IPS DF 19.7 (cell line): ENCODE measurements at regions not wholly inside any gene's neighbourhood (a gene's known extent, or its start where the extent isn't known, plus 50 kb on each side); places are given as distances from the start of the nearest gene placed in this dataset.
A peak's percentile ranks its signal among the peaks of the same experiment; 100 is the strongest.

Experiments
- DNase-seq: peaks from one replicate; pipeline ENCODE4 v3.0.0-alpha.2; 2013; ENCODE audit warnings: low read depth, low spot score

DNA sequence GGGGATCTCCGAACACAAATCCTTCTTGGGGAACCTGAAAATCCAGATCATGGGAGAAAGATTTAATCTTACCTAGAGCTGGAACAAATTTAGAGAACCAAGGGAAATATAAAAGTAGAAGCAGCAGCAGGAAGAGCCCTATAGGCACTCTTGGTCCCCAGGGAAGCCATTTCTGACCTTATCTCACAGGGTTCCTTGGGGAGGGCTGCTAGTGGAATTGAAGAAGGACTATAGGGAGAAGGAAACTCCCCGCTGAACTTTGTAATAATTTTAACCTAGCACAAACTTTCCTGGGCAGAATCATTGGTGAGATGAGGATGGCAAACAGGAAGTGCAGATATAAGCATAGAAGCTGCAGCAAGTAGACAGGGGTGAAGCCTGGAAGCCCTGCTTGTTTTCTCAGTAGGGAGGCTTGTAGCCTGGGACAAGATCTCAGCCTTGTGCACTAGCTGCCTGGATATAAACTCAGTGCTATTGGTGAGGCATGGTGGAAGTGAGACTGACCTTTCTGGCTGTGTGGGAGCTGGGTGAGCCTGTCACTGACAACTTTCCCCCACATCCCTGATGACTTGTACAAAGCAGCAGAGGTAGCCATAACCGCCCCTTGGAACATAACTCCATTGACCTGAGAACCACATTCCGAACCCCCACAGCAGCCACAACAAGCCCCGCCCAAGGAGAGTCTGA, 343.0 kb upstream of the TGFBR2 start:
- DNase-seq: no peak

DNA sequence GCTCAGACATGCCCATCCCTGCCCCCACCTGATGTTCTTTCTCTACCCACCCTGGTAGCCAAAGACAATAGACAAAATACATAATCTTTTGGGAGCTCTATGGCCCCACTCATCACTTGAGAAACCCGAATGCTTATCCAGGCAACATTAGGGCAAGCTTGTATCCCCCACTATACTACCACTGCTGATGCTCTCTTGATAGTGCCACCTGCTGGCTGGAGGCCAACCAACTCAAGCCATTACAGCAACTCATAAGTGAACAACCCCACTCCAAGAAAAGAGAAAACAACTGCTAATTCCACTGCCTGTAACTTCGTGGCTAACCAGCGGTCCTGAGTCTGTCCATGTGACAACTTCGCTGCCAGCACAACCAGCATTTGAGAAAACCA, 342.5 kb upstream of the TGFBR2 start:
- DNase-seq: no peak

DNA sequence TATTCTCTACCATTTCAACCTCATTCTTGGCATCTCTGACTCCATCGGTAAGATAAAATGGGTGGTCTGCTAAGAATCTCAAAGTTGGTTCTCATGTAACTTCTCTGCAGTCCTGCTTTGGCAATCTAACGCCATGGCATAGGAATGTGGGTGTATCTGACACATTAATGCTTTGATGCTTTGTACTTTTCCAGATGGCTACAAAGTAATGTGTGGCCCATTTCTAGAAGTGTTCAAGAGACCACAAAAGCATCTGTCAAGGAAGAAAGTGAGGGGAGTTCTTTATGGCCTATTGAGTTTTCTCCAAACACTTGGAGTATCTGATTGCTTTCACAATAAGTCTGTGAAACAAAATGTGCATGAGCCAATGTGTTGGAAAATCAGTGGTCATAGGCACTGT, 339.9 kb upstream of the TGFBR2 start:
- DNase-seq: no peak

DNA sequence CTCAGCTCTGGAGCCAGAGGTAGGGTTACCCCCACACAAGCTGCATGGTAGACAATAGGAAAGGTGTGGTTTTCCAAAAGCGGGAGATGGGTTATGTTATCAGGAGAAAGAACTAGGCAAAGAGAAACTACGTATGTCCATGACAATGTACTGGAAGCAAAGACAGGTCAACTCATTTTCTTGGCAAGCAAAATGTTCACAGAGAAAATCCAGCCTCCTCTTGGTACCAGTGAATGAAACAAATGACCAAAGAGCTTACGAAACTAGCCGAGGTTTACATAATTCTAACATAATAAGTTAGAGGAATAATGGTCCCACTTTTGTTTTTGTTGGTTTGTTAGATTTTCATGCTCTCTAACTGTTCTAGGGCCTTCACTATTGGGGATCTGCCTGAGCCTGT, 338.1 kb upstream of the TGFBR2 start:
- DNase-seq: no peak

DNA sequence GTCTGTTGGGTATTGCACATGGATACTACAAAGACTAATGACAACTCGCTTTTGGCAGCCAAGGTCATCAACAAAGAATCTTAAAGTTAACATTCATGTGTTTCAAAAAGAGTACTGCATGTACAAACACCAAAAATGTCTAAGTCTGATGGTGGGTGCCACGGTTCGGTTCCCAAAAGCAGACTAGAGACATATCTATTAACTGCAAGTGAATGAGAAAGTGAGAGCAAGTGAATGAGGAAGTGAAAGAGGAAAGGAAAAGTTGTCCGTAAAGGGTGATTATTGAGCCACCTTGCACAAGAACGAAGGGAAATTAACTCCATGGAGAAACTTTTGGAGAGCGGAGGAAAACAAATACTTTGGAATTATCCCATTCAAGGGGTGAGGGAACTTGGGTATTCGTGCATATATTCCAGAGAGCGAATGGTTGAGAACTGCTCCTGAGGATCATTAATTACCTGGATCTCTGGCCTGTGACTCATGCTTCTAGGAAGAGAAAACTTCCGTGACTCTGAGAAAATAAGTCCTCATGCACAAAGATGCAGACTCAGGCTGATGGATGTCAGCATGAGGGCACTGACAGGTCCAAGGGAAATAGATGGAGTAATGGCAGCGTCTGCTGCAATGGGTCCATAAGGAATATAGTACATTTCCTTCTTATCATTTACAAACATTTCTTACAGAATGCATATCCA, 336.5 kb upstream of the TGFBR2 start:
- DNase-seq: no peak

DNA sequence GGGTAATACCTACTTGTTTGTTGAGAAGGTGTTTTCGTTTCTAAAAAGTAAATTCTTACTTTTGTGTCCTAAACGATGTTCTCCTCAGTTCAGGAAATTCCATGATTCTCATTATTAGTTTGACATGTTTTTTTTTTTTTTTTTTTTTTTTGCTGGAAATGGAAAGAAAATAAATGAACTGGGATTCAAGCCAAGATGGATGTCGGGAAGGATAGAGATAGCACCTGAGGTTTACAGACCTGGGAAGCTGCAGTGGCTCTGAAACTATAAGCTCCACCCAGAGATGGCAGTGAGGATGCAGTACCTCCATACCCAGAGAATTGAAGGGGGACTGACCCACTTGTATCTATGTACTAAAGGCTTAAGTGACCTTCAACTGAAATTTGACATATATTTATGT, 334.6 kb upstream of the TGFBR2 start:
- DNase-seq: no peak

DNA sequence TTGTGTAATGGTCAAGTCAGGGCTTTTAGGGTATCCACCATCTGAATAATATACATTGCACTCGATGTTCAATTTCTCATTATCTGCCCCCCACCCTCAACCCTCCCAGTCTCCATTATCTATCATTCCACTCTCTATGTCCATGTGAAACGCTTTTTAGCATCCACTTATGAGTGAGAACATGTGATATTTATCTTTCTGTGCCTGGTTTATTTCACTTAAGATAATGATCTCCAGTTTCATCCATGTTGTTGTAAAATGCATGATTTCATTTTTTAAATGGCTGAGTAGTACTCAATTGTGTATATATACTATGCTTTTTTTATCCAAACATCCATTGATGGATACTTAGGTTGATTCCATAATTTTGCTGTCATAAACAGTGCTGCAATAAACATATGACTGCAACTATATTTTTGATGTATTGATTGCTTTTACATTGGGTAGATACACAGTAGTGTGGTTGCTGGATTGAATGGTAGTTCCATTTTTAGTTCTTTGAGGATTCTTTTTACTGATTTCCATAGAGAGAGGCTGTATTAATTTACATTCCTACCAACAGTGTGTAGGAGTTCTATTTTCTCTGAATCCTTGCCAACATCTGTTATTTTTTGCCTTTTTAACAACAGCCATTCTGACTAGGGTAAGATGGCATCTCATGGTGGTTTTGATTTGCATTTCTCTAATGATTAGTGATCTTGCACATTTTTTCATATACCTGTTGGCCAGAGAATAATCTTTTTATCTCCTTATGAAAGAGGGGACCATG, 332.9 kb upstream of the TGFBR2 start:
- DNase-seq: no peak

DNA sequence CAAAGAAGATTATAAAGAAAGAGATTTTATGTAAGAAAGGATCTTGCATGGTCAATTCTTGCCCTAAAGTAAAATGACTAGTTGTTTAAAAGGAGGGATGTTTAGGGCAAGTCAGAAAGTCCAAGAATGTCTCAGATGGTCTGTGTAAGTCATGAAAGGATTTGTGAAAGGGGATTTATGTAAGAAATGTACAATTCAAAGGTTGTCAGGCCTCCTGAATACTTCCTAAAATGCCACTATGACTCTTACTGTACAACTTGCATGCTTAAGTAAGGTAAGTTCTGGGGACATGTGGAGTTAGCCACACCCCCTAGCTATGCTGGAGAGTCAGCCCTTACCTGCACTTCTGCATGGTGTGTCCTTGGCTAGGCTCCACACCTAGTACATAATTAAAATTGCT, 328.9 kb upstream of the TGFBR2 start:
- DNase-seq: no peak

DNA sequence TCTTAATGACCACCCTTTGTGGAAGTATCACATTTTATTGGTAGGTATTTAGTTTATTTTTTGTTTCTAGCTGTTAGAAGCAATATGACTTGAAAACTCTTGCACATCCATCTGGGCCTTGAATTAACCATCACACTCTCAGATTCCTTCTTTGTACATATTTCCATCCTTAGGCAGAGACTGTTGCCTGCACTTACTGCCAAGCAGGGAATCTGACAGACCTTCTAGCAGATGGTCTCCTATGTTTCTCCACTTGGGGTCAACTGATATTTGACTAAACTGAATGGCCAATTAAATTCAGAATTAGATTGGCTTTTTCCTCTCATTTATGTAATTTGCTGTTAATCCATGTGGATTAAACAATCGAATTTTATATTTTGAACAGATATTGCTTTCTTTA, 324.9 kb upstream of the TGFBR2 start:
- no peak for DNase-seq

DNA sequence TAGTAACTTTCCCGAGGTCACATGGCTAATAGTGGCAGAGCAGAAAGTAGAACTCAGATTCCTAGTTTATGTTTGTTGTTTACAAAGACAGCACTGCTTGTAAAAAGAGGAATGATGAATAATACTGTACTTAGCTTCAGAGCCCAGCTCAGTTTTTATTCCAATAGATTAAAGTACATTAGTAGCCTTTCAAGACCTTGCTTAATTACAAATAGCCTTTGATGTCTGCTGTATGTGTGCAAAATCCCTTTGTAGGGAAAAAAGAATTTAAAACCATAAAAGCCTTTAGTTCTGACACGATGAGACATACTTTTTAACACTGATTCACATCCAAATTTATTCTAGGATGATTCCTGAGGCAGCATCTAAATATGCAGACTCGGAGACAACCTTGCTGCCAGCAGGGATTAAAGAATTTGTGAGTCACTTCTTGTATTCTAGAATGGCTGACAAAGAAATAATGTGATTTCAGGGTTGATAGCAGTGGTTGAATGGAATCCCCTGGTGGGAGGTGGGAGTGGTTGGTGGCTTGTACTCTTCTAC, 324.2 kb upstream of the TGFBR2 start:
- peak; percentile 52 for DNase-seq

DNA sequence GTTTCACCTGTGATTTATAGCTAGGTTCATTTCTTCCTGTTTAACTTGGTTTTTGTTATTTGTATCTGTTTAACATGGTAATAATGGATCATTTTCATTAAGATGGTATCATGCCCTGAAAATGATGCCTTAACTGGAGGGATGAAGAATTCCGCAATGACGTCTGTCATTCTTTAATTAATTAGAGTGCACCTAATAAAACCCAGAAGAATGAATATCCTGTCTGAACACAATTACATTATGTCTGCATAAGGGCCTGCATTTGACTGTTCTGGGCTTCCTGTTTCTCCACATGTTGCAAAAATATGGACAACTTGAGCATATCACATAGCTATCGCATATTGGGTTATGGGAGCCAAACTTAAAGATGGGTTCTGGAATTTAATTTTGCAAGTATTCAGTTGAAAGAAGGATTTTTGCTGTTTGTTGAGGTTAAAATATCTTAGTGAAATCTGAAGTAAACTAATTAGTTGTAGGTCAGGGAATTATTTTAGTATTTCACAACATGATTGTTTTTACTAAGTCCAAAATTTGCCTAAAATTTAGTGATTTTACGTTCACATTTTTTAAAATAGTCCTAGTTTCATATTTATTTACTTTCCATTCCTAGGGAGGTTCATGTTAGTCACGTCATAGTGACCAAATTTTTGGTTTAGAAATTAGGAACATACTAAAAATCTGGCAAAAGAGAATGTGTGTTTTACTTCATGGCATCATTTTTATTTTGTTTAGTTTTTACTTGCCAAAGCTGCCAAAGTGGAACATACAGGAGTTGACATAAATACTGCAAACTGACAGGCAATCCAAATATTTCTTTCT, 321.0 kb upstream of the TGFBR2 start:
- no peak for DNase-seq

DNA sequence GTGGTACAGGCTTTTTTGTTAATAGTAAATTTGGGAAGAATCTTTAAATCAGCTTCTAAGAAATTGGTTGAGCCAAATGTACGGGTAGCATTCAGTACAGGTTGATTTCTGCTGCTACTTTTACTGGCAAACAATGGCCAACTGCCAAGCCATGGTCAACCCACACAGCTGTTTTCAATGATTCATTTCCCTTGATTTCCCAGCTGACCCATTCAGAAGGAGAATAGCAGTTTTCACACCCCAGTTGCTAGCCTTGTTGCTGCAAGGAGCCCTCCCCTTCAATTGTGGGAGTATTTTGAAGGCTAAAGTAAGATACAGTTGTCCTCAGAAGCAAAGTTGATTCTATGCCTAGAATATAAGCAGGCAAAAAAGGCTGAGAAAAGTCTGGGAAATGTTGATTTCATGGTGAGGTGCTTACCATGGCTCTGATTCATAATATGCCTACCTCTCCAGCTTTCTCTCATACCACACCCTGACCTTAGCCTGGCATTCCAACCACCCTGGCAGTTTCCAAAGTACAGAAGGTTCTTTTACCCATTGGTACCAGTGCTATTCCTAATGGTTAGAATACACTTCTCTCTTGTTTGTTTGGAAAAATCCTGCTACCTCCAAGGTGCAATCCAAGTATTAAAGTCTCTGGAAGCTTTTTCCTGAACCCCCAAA, 320.3 kb upstream of the TGFBR2 start:
- no peak for DNase-seq

DNA sequence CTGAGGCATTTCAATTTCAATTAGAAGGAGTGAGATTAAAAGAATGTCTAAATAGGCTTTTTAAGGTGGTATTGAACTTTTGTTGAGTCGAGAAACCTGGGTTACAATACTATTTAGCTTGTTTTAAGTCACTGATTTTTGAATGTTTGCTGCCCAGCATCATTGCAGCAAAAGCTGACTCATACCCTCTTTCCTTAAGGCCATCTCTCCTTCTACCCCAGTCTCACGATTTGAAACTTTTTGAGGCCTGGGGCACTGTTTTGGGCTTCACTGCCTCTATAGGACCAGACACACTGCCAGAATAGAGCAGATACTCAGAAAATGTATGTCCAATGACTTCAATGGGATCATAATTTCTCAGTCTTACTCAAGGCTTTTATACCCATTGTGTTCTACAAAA, 319.6 kb upstream of the TGFBR2 start:
- DNase-seq: no peak

DNA sequence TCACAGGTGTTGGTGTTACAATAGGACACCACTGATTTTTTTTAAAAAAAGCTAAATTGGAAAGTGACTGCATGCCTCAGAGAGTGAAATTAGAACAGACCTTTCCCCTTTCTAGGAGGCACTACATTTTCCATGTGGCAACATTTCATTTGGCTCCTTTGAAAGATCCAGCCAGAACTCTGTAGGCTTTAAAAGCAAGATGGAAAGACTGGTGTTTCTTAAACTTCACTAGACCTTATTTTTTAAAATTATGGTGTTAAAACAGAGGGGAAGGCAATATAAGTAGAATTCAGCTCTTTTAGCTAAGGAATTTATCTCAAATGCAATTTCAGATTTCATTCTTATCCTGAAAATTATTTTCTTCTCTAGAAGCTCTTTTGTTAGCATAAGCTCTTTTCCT, 317.6 kb upstream of the TGFBR2 start:
- DNase-seq: no peak

DNA sequence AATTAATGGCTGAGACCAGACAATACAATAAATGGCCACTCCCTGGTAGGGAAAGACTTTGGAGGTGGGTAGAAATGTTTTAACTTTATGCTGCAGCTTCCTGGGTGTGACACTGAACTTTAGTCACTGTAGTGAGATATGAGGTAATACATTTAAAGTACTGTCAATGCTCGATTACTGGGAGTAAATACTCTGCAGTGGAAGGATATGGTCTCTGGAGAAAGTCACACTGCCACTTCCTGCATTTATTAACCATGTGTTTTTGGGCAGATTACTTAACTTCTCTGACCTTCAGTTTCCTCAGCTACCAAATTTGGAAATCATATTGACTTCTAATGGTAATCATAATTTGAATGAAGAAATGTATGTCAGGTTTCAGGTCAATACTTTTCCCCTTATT, 317.1 kb upstream of the TGFBR2 start:
- DNase-seq: no peak

DNA sequence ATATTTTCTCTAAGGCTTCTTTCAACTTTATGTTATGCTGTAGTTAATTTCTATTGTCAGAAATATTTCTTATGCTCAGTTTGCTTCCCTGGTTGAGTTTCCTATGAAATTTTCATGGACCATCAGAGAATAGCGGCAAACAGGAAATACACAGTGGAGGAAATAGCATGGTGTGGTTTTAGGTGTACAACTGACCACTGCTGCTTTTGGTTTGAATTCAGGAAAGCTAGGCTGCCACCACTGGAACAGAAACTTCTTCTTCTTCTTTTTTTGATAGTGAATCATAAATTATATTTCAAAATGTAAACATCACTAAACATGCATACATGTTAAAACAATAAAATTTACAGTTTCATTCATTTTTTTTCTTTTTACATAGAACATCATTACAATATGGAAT, 316.6 kb upstream of the TGFBR2 start:
- no peak for DNase-seq

DNA sequence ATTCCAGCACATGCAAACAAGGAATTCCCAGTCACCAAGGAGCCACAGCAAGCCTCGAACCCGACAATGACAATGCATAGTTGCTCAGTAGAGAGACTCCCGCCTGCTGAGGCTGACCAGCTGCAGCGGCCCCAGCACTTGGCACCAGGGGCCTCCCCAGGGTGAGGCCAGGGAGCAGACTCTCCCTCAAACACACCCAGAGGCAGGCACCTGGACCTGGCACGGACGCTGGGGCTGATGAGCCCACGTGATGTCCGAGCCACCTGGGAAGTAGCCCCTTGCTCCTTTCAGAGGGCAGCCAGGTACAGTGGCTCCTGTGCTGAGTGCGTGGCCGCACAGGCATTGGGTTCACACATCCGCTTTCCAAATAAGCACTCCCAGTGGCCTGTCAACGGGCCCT, 315.9 kb upstream of the TGFBR2 start:
- no peak for DNase-seq

DNA sequence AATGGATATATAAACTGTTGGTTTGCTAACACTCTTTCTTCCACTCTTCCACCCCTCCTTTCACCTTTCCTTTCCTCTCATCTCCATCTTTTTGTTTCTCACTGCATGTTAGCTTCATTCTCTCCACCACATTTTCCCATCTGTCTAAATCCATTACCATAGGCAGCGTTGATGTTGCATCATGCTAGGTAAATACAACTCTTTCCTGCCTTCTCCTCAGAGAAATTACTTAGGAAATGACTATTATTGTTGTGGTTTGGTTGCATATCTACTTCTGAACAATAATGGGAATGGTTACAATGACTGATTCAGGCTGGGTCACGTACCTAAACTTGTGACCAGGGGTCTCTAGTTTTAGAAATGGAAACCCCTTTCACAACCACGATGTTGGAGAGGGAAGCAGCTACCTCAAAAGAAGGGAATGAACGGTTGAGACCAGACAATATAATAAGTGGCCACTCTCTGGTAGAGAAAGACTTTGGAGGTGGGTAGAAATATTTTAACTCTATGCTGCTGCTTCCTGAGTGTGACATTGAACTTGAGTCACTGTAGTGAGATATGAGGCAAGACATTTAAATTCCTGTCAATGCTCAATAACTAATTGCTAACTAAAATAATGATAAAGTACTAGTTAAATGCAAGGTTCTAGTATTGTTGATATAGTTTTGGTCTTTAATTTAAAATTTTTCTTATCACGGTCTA, 314.1 kb upstream of the TGFBR2 start:
- no peak for DNase-seq

DNA sequence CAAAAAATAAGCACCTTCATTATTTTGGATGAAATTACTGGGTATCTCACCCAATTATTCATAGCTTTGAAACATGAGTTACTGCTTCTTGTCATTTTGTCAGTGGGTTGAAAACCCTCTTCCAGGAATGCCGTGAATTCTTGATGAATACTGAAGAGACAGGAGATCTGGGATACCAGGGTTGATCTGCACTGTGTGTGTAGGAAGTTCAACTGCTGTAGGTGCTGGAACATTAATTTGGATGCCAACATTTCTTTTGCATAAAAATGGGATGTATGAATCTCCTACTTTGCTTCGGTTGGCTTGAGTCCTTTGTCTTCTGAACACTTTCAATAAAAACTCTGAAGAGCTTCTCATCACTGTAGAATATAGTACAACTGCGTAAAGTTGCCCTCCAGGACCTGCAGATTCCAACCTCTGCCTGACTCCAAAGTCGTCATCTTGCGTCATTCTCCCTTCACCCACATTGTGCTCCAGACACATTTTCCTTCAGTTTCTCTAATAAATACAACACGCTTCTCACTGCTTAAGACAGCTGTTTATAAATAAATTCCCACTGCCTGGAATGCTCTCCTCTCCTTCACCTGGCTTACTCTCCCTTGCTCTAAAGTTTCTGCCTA, 312.7 kb upstream of the TGFBR2 start:
- no peak for DNase-seq

DNA sequence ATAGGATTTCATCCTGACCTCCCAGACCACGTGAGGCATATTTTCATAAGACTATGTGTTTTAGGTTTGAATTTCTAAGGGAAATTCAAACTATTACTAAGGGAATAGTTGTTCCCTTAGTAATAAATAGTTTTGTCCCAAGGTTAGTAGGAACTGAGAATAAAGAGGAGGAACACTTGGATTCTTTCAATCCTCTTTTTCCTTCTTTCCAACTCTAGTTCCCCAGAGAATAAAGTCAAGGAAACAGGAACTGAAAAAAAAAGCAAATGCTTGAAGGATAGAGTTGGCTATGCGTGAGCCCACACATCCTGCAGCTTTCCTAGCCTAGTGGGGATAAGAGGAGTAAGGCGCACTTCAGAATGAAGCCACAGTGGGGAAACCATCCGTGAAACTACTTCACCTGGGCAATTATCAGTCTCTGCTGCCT, 312.1 kb upstream of the TGFBR2 start:
- DNase-seq: peak; percentile 5
